SK-N-SH (cell line): ENCODE measurements at regions not wholly inside any gene's neighbourhood (a gene's known extent, or its start where the extent isn't known, plus 50 kb on each side); places are given as distances from the start of the nearest gene placed in this dataset.

Experiments
- CTCF ChIA-PET: fragments of 300-600, 350-600 bp; formaldehyde crosslinking; extraction: SDS; loops from one replicate; lab custom pipeline; 2021; lab: Yijun Ruan, JAX
- POLR2A ChIA-PET: fragments of 350-600 bp; sonication (Branson Sonifier 250); formaldehyde crosslinking; extraction: SDS; loops from one replicate; lab custom pipeline; 2020; ENCODE audit warnings: antibody characterized with exemption, inconsistent platforms; lab: Yijun Ruan, JAX
- DNase-seq: peaks from one replicate; pipeline ENCODE4 v3.0.0; 2012
- H2AFZ ChIP-seq: fragments of 200-600 bp; sonication (generic); 2 replicates; pipeline ENCODE4 v1.8.1; 2016; ENCODE audit warnings: antibody characterized with exemption, mild to moderate bottlenecking, low read depth
- H3F3A ChIP-seq: fragments of 200-600 bp; sonication (generic); replicated peaks from 2 replicates; pipeline ENCODE3; 2016; ENCODE audit warnings: antibody characterized with exemption, mild to moderate bottlenecking; ENCODE audit not compliant: insufficient read depth
- H3K27ac ChIP-seq, 2 experiments: fragments of 200-500 bp in 1 of 2; fragments of 200-600 bp in 1 of 2; sonication (Bioruptor generic) in 1 of 2; sonication (generic), shearing (Covaris generic) in 1 of 2; 2 replicates each; pipeline versions ENCODE4 v1.5.1 to v1.6.1; 2014 to 2016; ENCODE audit warnings: low read depth in 2 of 2, inconsistent platforms in 1 of 2, low read length in 1 of 2, mild to moderate bottlenecking in 1 of 2, mixed read lengths in 1 of 2
- H3K27me3 ChIP-seq: fragments of 200-600 bp; sonication (generic), shearing (Covaris generic); 2 replicates; pipeline ENCODE4 v1.6.1; 2016; ENCODE audit warnings: mixed run types; ENCODE audit not compliant: insufficient read depth
- H3K36me3 ChIP-seq, 2 experiments: fragments of 200-500 bp in 1 of 2; fragments of 200-600 bp in 1 of 2; sonication (Bioruptor generic) in 1 of 2; sonication (generic) in 1 of 2; replicated peaks in 1 of 2; 2 replicates each; pipeline versions ENCODE3 to v1.5.1; 2014 to 2016; ENCODE audit warnings: low read length in 1 of 2, mild to moderate bottlenecking in 1 of 2; ENCODE audit not compliant: insufficient read depth in 2 of 2, control insufficient read depth in 1 of 2
- H3K4me1 ChIP-seq, 2 experiments: fragments of 200-500 bp in 1 of 2; fragments of 200-600 bp in 1 of 2; sonication (Bioruptor generic) in 1 of 2; sonication (generic), shearing (Covaris generic) in 1 of 2; 2 replicates each; pipeline versions ENCODE4 v1.5.1 to v1.6.1; 2014 to 2016; ENCODE audit warnings: low read depth in 1 of 2, low read length in 1 of 2, mixed run types in 1 of 2; ENCODE audit not compliant: insufficient read depth in 2 of 2, control insufficient read depth in 1 of 2
- H3K4me2 ChIP-seq: fragments of 200-600 bp; sonication (generic), shearing (Covaris generic); 2 replicates; pipeline ENCODE4 v1.6.1; 2017; ENCODE audit warnings: mixed run types
- H3K4me3 ChIP-seq, 2 experiments: fragments of 200-500 bp in 1 of 2; fragments of 200-600 bp in 1 of 2; sonication (Bioruptor generic) in 1 of 2; sonication (generic), shearing (Covaris generic) in 1 of 2; 2 replicates each; pipeline versions ENCODE4 v1.5.1 to v1.8.1; 2014 to 2016; ENCODE audit warnings: low read depth in 2 of 2, inconsistent platforms in 1 of 2, low read length in 1 of 2, mild to moderate bottlenecking in 1 of 2, mixed read lengths in 1 of 2, moderate library complexity in 1 of 2
- H3K79me2 ChIP-seq: fragments of 200-600 bp; sonication (generic); 2 replicates; pipeline ENCODE4 v1.8.1; 2017; ENCODE audit warnings: mild to moderate bottlenecking; ENCODE audit not compliant: insufficient read depth
- H3K9ac ChIP-seq: fragments of 200-600 bp; sonication (generic); 2 replicates; pipeline ENCODE4 v1.6.1; 2017; ENCODE audit warnings: mixed run types
- H3K9me2 ChIP-seq: fragments of 200-600 bp; sonication (generic); 2 replicates; pipeline ENCODE4 v1.6.1; 2017; ENCODE audit warnings: mixed run types
- H3K9me3 ChIP-seq: fragments of 200-600 bp; sonication (generic); 2 replicates; pipeline ENCODE4 v1.6.1; 2017; ENCODE audit warnings: mixed run types, mild to moderate bottlenecking, moderate library complexity
- H4K20me1 ChIP-seq: fragments of 200-600 bp; sonication (generic); 2 replicates; pipeline ENCODE4 v1.6.1; 2017; ENCODE audit warnings: mild to moderate bottlenecking, mixed run types; ENCODE audit not compliant: insufficient read depth
- CTCF ChIP-seq: fragments of 200-600 bp; sonication (generic); IDR thresholded peaks from 2 replicates; pipeline ENCODE4 v1.6.1; 2017; ENCODE audit warnings: antibody characterized with exemption, mild to moderate bottlenecking, moderate library complexity
- ELF1 ChIP-seq: IDR thresholded peaks from 2 replicates; pipeline ENCODE4 v1.4.0; 2012
- GABPA ChIP-seq: IDR thresholded peaks from 2 replicates; pipeline ENCODE4 v1.4.0; 2012; ENCODE audit warnings: low read depth, mild to moderate bottlenecking
- JUND ChIP-seq: IDR thresholded peaks from 2 replicates; pipeline ENCODE4 v1.4.0; 2012
- MXI1 ChIP-seq: IDR thresholded peaks from 2 replicates; pipeline ENCODE4 v1.6.1; 2012; ENCODE audit warnings: mild to moderate bottlenecking, low read depth, low read length, improper control_type of control experiment
- RFX5 ChIP-seq: IDR thresholded peaks from 2 replicates; pipeline ENCODE4 v1.6.1; 2012; ENCODE audit warnings: mild to moderate bottlenecking, improper control_type of control experiment, low read length
- SIN3A ChIP-seq: IDR thresholded peaks from 2 replicates; pipeline ENCODE4 v1.6.1; 2012; ENCODE audit warnings: low read depth, mild to moderate bottlenecking, low read length, moderate library complexity, borderline replicate concordance
- TAF1 ChIP-seq: IDR thresholded peaks from 2 replicates; pipeline ENCODE4 v1.6.1; 2012; ENCODE audit warnings: low read depth, mild to moderate bottlenecking, low read length, moderate library complexity, borderline replicate concordance
- USF1 ChIP-seq: IDR thresholded peaks from 2 replicates; pipeline ENCODE4 v1.4.0; 2012; ENCODE audit warnings: low read depth, borderline replicate concordance
- YY1 ChIP-seq: IDR thresholded peaks from 2 replicates; pipeline ENCODE4 v1.4.0; 2012; ENCODE audit warnings: low read depth, mild to moderate bottlenecking
- ZBTB33 ChIP-seq: IDR thresholded peaks from 2 replicates; pipeline ENCODE4 v1.4.0; 2012; ENCODE audit warnings: low read depth, borderline replicate concordance
- WGBS: methylation state at CpG from one replicate; pipeline ENCODE4 v1.1.6; 2017; ENCODE audit warnings: low lambda C conversion rate; 5-methylcytosine and 5-hydroxymethylcytosine counted together
- TF ChIP-seq, protein P1 (sequence below): IDR thresholded peaks from 2 replicates; pipeline ENCODE4 v1.6.1; 2012; ENCODE audit warnings: mild to moderate bottlenecking, low read depth, low read length, moderate library complexity
- TF ChIP-seq, protein P2 (sequence below): fragments of 150-350 bp; IDR thresholded peaks from 2 replicates; pipeline ENCODE4 v1.6.1; 2016; ENCODE audit warnings: mild to moderate bottlenecking, low read depth, low read length

DNA sequence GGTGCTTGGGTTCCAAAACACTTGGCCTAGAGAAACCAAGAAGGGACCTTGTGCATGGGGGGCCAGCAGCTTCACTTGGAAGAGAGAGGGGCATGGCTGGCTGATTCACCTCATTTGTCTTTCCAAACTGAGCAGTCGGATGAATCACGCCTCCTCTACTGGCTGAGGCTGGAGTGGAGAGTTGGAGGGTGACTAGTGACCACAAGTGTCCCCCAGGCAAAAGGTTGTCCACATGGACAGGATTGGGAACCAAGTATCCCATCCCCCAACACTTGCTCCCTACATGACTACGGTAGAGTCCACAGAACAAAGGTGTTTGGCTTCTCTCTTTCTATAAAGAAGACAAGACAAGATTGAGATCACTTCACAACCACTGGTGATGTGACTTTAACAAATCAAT is 875.6 kb downstream of the QKI start (continued):
- TF ChIP-seq, protein P1, sequence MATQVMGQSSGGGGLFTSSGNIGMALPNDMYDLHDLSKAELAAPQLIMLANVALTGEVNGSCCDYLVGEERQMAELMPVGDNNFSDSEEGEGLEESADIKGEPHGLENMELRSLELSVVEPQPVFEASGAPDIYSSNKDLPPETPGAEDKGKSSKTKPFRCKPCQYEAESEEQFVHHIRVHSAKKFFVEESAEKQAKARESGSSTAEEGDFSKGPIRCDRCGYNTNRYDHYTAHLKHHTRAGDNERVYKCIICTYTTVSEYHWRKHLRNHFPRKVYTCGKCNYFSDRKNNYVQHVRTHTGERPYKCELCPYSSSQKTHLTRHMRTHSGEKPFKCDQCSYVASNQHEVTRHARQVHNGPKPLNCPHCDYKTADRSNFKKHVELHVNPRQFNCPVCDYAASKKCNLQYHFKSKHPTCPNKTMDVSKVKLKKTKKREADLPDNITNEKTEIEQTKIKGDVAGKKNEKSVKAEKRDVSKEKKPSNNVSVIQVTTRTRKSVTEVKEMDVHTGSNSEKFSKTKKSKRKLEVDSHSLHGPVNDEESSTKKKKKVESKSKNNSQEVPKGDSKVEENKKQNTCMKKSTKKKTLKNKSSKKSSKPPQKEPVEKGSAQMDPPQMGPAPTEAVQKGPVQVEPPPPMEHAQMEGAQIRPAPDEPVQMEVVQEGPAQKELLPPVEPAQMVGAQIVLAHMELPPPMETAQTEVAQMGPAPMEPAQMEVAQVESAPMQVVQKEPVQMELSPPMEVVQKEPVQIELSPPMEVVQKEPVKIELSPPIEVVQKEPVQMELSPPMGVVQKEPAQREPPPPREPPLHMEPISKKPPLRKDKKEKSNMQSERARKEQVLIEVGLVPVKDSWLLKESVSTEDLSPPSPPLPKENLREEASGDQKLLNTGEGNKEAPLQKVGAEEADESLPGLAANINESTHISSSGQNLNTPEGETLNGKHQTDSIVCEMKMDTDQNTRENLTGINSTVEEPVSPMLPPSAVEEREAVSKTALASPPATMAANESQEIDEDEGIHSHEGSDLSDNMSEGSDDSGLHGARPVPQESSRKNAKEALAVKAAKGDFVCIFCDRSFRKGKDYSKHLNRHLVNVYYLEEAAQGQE: no peak

GRCh38 chr6:164286011-164286410 is 871.5 kb downstream of the QKI start:
- no peak overlapping the region for H3K4me2 ChIP-seq
- POLR2A ChIA-PET: no interaction called here
- no peaks in the 10 kb centered on the region for H3K36me3 ChIP-seq
- no peak overlapping the region for H3K27ac ChIP-seq
- CTCF ChIA-PET: no interaction called here
- no peaks in the 10 kb centered on the region for H3K79me2 ChIP-seq
- H3K4me1 ChIP-seq: no peaks in the 10 kb centered on the region
- WGBS: 15% methylated on average over 3 of the region's 3 CpGs
- H2AFZ ChIP-seq: no peak overlapping the region
- H3K27me3 ChIP-seq: no peaks in the 10 kb centered on the region
- H3F3A ChIP-seq: no peaks in the 10 kb centered on the region
- H3K9ac ChIP-seq: no peak overlapping the region
- no peak for DNase-seq
- no peaks in the 10 kb centered on the region for H3K9me2 ChIP-seq
- TF ChIP-seq CTCF (no peak), SIN3A (no peak), YY1 (no peak), ZBTB33 (no peak), TAF1 (no peak), JUND (no peak)
- H3K4me3 ChIP-seq: no peak overlapping the region
- no peaks in the 10 kb centered on the region for H4K20me1 ChIP-seq
- H3K9me3 ChIP-seq: no peaks in the 10 kb centered on the region

DNA sequence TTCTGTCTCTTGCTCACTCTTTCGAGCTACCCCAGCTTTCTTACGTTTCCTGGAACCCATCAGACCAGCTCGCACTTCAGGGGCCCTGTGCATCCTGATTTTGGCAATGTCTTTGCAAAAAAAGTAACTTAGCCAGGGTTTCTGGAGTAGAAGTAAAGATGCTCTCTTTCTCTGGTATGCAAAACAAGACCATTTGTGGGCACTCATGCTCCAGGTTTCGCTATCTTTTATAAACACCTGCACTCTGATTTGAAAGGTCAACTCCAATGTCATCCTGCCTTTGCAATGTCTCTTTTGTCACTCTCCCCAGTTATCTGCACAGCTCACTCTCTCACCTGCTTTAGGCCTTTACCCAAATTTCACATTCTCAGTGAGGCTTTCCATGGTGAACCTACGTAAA is 869.1 kb downstream of the QKI start:
- no peak overlapping the region for H2AFZ ChIP-seq
- no peaks in the 10 kb centered on the region for H3F3A ChIP-seq
- no peaks in the 10 kb centered on the region for H3K27me3 ChIP-seq
- no peaks in the 10 kb centered on the region for H4K20me1 ChIP-seq
- H3K9me3 ChIP-seq: no peaks in the 10 kb centered on the region
- WGBS: 11% methylated on average over 5 of the region's 5 CpGs
- no peaks in the 10 kb centered on the region for H3K79me2 ChIP-seq
- H3K4me2 ChIP-seq: no peak overlapping the region
- H3K9me2 ChIP-seq: no peaks in the 10 kb centered on the region
- H3K27ac ChIP-seq: no peak overlapping the region
- DNase-seq: no peak
- H3K4me3 ChIP-seq: no peak overlapping the region
- no peak overlapping the region for H3K9ac ChIP-seq
- no peaks in the 10 kb centered on the region for H3K4me1 ChIP-seq
- no peaks in the 10 kb centered on the region for H3K36me3 ChIP-seq
- CTCF ChIA-PET: no interaction called here
- POLR2A ChIA-PET: no interaction called here
- no peak for TF ChIP-seq USF1
- no peak for TF ChIP-seq MXI1
- no peak for TF ChIP-seq ELF1
- TF ChIP-seq GABPA: no peak
- no peak for TF ChIP-seq CTCF
- TF ChIP-seq, protein P2, sequence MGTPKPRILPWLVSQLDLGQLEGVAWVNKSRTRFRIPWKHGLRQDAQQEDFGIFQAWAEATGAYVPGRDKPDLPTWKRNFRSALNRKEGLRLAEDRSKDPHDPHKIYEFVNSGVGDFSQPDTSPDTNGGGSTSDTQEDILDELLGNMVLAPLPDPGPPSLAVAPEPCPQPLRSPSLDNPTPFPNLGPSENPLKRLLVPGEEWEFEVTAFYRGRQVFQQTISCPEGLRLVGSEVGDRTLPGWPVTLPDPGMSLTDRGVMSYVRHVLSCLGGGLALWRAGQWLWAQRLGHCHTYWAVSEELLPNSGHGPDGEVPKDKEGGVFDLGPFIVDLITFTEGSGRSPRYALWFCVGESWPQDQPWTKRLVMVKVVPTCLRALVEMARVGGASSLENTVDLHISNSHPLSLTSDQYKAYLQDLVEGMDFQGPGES: no peak
- TF ChIP-seq RFX5: no peak
